Esophagus squamous epithelium (tissue), 4 donors: ENCODE measurements at regions not wholly inside any gene's neighbourhood (a gene's known extent, or its start where the extent isn't known, plus 50 kb on each side); places are given as distances from the start of the nearest gene placed in this dataset.

Source experiments
- CTCF ChIP-seq, 6 experiments: fragments of 450-650 bp in 4 of 6; fragments of 200-600 bp in 2 of 6; sonication (generic) in 2 of 6; IDR thresholded peaks; one replicate each; pipeline ENCODE4 v1.5.1; 2016 to 2019; ENCODE audit warnings: antibody characterized with exemption in 6 of 6, mild to moderate bottlenecking in 4 of 6, moderate library complexity in 4 of 6
- POLR2A ChIP-seq, 4 donors: fragments of 450-650 bp; IDR thresholded peaks; one replicate each; pipeline ENCODE4 v1.6.1; 2017; ENCODE audit warnings: antibody characterized with exemption in 4 of 4, mild to moderate bottlenecking in 4 of 4, moderate library complexity in 3 of 4

- TF ChIP-seq CTCF (IDR thresholded peaks at IDR 0.05) (no peak), POLR2A (IDR thresholded peaks at IDR 0.05) (no peak)
Observed at GRCh38 chr18:40921845-40922629, 1033.0 kb upstream of the PIK3C3 start.
